CD4-positive, alpha-beta T cell (primary cell): ENCODE measurements at regions not wholly inside any gene's neighbourhood (a gene's known extent, or its start where the extent isn't known, plus 50 kb on each side); places are given as distances from the start of the nearest gene placed in this dataset.

Experiments
- ATAC-seq: fragments of 200-7000 bp; cut with Tn5 transposase; one replicate; pipeline ENCODE4 v1.10.0; 2022; ENCODE audit warnings: mild to moderate bottlenecking; ENCODE audit not compliant: poor library complexity
- CTCF ChIA-PET: fragments of 350-600 bp; sonication (Branson Sonifier 250); formaldehyde crosslinking; loops from one replicate; lab custom pipeline; 2021; ENCODE audit warnings: antibody characterized with exemption, inconsistent platforms; lab: Charles Lee
- POLR2A ChIA-PET: fragments of 350-600 bp; sonication (Branson Sonifier 250); formaldehyde crosslinking; loops from one replicate; lab custom pipeline; 2021; ENCODE audit warnings: antibody characterized with exemption, inconsistent platforms; lab: Charles Lee
- DNase-seq, 14 experiments: peaks; one replicate each; pipeline ENCODE4 v3.0.0-alpha.2; 2013 to 2020; ENCODE audit warnings: mixed read lengths in 2 of 14
- H3K27ac ChIP-seq, 2 donors: one replicate each; pipeline versions ENCODE4 v1.5.1 to v1.7.0; 2013; ENCODE audit warnings: low read length in 2 of 2, low read depth in 1 of 2, mild to moderate bottlenecking in 1 of 2
- H3K27me3 ChIP-seq, 2 experiments: 1 replicate in 1 of 2; 2 replicates in 1 of 2; pipeline versions ENCODE4 v1.6.1 to v1.7.0; 2013; ENCODE audit warnings: low read length in 2 of 2, control low read depth in 1 of 2, mild to moderate bottlenecking in 1 of 2, moderate library complexity in 1 of 2; ENCODE audit not compliant: insufficient read depth in 2 of 2, control insufficient read depth in 1 of 2
- H3K36me3 ChIP-seq: one replicate; pipeline ENCODE4 v1.6.1; 2013; ENCODE audit warnings: low read length, control low read depth; ENCODE audit not compliant: insufficient read depth
- H3K4me1 ChIP-seq: one replicate; pipeline ENCODE4 v1.6.1; 2013; ENCODE audit warnings: low read length, control low read depth; ENCODE audit not compliant: insufficient read depth
- H3K4me3 ChIP-seq: one replicate; pipeline ENCODE4 v1.5.1; 2013; ENCODE audit warnings: mild to moderate bottlenecking, low read length, moderate library complexity
- H3K9me3 ChIP-seq, 2 experiments: 1 replicate in 1 of 2; 2 replicates in 1 of 2; pipeline versions ENCODE4 v1.6.1 to v1.7.0; 2013; ENCODE audit warnings: low read length in 2 of 2, mild to moderate bottlenecking in 2 of 2, control low read depth in 1 of 2, moderate library complexity in 1 of 2; ENCODE audit not compliant: control insufficient read depth in 1 of 2, insufficient read depth in 1 of 2
- H3K27ac Mint-ChIP-seq: one replicate; pipeline ENCODE4 v1.8.0; 2020; ENCODE audit warnings: mixed read lengths
- H3K27me3 Mint-ChIP-seq: one replicate; pipeline ENCODE4 v1.8.0; 2021; ENCODE audit warnings: mixed read lengths
- H3K36me3 Mint-ChIP-seq: one replicate; pipeline ENCODE4 v1.8.0; 2021; ENCODE audit warnings: low read depth, mixed read lengths
- H3K4me1 Mint-ChIP-seq: one replicate; pipeline ENCODE4 v1.8.0; 2021; ENCODE audit warnings: low read depth, mixed read lengths
- H3K4me3 Mint-ChIP-seq: one replicate; pipeline ENCODE4 v1.8.0; 2020; ENCODE audit warnings: mild to moderate bottlenecking, mixed read lengths
- H3K9me3 Mint-ChIP-seq: one replicate; pipeline ENCODE4 v1.8.0; 2020; ENCODE audit warnings: mixed read lengths
- intact Hi-C, 2 experiments: fragments of 100-400 bp; cut with DNase I in 1 of 2; cut with micrococcal nuclease in 1 of 2; formaldehyde crosslinking; loops; one replicate each; pipeline versions ENCODE4 v1.15.1 to v1.9.0; 2023 to 2025; cut with DNase I, micrococcal nuclease
- TF ChIP-seq, protein P1 (sequence below): fragments of 200-600 bp; IDR thresholded peaks from one replicate; pipeline ENCODE4 v1.8.0; 2022; ENCODE audit warnings: antibody characterized with exemption, mild to moderate bottlenecking

DNA sequence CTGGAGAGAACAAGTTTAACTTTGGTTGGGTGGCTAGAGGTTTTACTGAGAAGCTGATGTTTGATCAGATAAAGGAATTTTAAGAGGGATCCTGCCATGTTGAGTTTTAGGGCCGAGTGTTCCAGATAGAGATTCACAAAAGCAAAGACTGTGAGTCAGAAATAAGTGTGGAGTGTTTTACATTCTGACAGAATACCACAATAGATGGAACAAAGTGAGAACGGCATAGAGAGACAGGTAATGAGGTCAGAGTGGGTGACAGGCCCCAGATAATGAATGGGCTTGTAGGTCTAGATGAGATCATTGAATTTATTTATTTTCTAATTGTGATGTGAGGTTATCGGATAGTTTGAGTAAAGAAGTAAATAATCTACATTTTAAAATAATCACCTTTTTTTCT is 502.6 kb downstream of the EPHA5 start:
- no peak overlapping the region for H3K4me3 ChIP-seq
- H3K4me1 ChIP-seq, result no peaks in the 10 kb centered on the region
- H3K4me1 Mint-ChIP-seq, result no peaks in the 10 kb centered on the region
- no peak overlapping the region for H3K4me3 Mint-ChIP-seq
- ChIA-PET POLR2A (no interaction called here), CTCF (no interaction called here)
- no peaks in the 10 kb centered on the region for H3K27me3 ChIP-seq
- no peak for DNase-seq
- H3K27ac ChIP-seq, result no peak overlapping the region
- H3K36me3 Mint-ChIP-seq, result no peaks in the 10 kb centered on the region
- no peak for ATAC-seq
- peaks cover 0 to 4% of the 10 kb centered on the region in 2 experiments for H3K9me3 ChIP-seq
- intact Hi-C loops, result no loop called here
- no peaks in the 10 kb centered on the region for H3K36me3 ChIP-seq
- H3K9me3 Mint-ChIP-seq, result peaks cover 3% of the 10 kb centered on the region
- H3K27me3 Mint-ChIP-seq, result no peaks in the 10 kb centered on the region
- no peak overlapping the region for H3K27ac Mint-ChIP-seq
- TF ChIP-seq, protein P1, sequence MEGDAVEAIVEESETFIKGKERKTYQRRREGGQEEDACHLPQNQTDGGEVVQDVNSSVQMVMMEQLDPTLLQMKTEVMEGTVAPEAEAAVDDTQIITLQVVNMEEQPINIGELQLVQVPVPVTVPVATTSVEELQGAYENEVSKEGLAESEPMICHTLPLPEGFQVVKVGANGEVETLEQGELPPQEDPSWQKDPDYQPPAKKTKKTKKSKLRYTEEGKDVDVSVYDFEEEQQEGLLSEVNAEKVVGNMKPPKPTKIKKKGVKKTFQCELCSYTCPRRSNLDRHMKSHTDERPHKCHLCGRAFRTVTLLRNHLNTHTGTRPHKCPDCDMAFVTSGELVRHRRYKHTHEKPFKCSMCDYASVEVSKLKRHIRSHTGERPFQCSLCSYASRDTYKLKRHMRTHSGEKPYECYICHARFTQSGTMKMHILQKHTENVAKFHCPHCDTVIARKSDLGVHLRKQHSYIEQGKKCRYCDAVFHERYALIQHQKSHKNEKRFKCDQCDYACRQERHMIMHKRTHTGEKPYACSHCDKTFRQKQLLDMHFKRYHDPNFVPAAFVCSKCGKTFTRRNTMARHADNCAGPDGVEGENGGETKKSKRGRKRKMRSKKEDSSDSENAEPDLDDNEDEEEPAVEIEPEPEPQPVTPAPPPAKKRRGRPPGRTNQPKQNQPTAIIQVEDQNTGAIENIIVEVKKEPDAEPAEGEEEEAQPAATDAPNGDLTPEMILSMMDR, result no peak

DNA sequence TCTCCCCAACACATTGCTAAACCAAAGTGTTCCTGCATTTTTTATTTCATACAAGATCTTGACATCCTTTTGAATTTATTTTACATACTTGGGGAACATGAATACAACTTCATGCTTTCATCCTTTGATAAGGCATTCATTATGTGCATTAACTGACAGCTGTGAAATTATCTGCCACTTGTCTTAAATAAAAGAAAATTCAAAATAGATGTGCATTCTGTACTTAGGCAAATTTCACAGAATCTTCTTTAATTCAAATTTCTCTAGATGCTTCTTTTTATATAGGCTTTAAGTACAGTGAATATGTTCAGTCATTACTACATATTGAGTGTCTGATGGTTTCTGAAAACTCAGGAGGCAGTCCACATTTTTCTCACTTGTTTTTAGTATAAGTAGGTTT is 518.1 kb downstream of the EPHA5 start:
- ChIA-PET POLR2A (no interaction called here), CTCF (no interaction called here)
- intact Hi-C loops, result no loop called here
- ATAC-seq, result no peak
- Mint-ChIP-seq H3K9me3 (peaks cover 2% of the 10 kb centered on the region), H3K36me3 (no peaks in the 10 kb centered on the region), H3K4me1 (no peaks in the 10 kb centered on the region), H3K27ac (no peak overlapping the region), H3K4me3 (no peak overlapping the region), H3K27me3 (no peaks in the 10 kb centered on the region)
- TF ChIP-seq, protein P1, result no peak
- H3K27me3 ChIP-seq, result no peaks in the 10 kb centered on the region
- no peaks in the 10 kb centered on the region for H3K4me1 ChIP-seq
- no peak overlapping the region for H3K27ac ChIP-seq
- no peak for DNase-seq
- no peaks in the 10 kb centered on the region for H3K9me3 ChIP-seq
- no peak overlapping the region for H3K4me3 ChIP-seq
- H3K36me3 ChIP-seq, result no peaks in the 10 kb centered on the region

DNA sequence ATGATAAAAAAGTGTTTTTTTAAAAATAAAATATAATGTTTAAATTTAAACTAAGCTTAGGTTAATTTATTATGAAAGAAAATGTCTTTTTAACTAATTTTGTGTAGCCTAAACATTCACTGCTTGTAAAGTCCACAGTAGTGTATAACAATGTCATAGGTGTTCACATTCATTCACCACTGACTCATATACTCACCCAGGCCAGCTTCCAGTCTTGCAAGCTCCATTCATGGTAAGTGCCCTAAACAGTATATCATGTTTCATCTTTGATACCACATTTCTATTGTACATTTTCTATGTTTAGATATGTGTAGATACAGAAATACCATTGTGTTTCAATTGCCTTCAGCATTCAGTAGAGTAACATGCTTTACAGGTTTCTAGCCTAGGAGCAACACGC is 530.3 kb downstream of the EPHA5 start:
- ChIA-PET POLR2A (no interaction called here), CTCF (no interaction called here)
- H3K36me3 ChIP-seq, result no peaks in the 10 kb centered on the region
- Mint-ChIP-seq H3K4me3 (no peak overlapping the region), H3K9me3 (peaks cover 11% of the 10 kb centered on the region), H3K4me1 (no peaks in the 10 kb centered on the region), H3K36me3 (no peaks in the 10 kb centered on the region), H3K27ac (no peak overlapping the region), H3K27me3 (no peaks in the 10 kb centered on the region)
- TF ChIP-seq, protein P1, result no peak
- intact Hi-C loops, result no loop called here
- no peak overlapping the region for H3K27ac ChIP-seq
- H3K9me3 ChIP-seq, result peaks cover 0 to 3% of the 10 kb centered on the region in 2 experiments
- no peaks in the 10 kb centered on the region for H3K27me3 ChIP-seq
- no peak for DNase-seq
- no peak for ATAC-seq
- H3K4me3 ChIP-seq, result no peak overlapping the region
- H3K4me1 ChIP-seq, result no peaks in the 10 kb centered on the region
